Lung (tissue), 11 donors: ENCODE measurements at regions not wholly inside any gene's neighbourhood (a gene's known extent, or its start where the extent isn't known, plus 50 kb on each side); places are given as distances from the start of the nearest gene placed in this dataset.

ENCODE experiments used
- ATAC-seq: fragments of 200-7000 bp; cut with Tn5 transposase; one replicate; pipeline ENCODE4 v1.9.1; 2020; ENCODE audit warnings: moderate number of reproducible peaks; ENCODE audit not compliant: insufficient read depth, low FRiP score
- DNase-seq, 3 donors: peaks; one replicate each; pipeline ENCODE4 v3.0.0-alpha.2; 2013 to 2017
- H3K27ac ChIP-seq, 2 donors: one replicate each; pipeline ENCODE4 v1.5.1; 2013; ENCODE audit warnings: mild to moderate bottlenecking in 2 of 2, moderate library complexity in 2 of 2, control low read depth in 1 of 2, inconsistent platforms in 1 of 2, low read depth in 1 of 2, low read length in 1 of 2
- H3K27me3 ChIP-seq, 3 donors: one replicate each; pipeline ENCODE4 v1.5.1; 2013; ENCODE audit warnings: low read length in 2 of 3; ENCODE audit not compliant: control insufficient read depth in 3 of 3, insufficient read depth in 3 of 3
- H3K36me3 ChIP-seq, 4 donors: one replicate each; pipeline ENCODE4 v1.5.1; 2013; ENCODE audit warnings: low read length in 4 of 4, mild to moderate bottlenecking in 1 of 4, moderate library complexity in 1 of 4; ENCODE audit not compliant: control insufficient read depth in 4 of 4, insufficient read depth in 4 of 4
- H3K4me1 ChIP-seq, 5 donors: one replicate each; pipeline ENCODE4 v1.5.1; 2013; ENCODE audit warnings: low read length in 5 of 5, mild to moderate bottlenecking in 2 of 5, moderate library complexity in 1 of 5; ENCODE audit not compliant: control insufficient read depth in 5 of 5, insufficient read depth in 5 of 5
- H3K4me3 ChIP-seq: one replicate; pipeline ENCODE4 v1.5.1; 2013; ENCODE audit warnings: mild to moderate bottlenecking, control low read depth, moderate library complexity
- H3K9ac ChIP-seq, 2 donors: one replicate each; pipeline ENCODE4 v1.5.1; 2013; ENCODE audit warnings: low read length in 2 of 2, control low read depth in 1 of 2; ENCODE audit not compliant: insufficient read depth in 1 of 2
- H3K9me3 ChIP-seq, 4 donors: one replicate each; pipeline ENCODE4 v1.5.1; 2013; ENCODE audit warnings: low read length in 3 of 4, mild to moderate bottlenecking in 1 of 4, moderate library complexity in 1 of 4; ENCODE audit not compliant: control insufficient read depth in 4 of 4, insufficient read depth in 3 of 4
- CTCF ChIP-seq: IDR thresholded peaks from 2 replicates; pipeline ENCODE4 v1.5.1; 2012; ENCODE audit warnings: mild to moderate bottlenecking; ENCODE audit errors: control extremely low read depth, extremely low read depth
- WGBS, 2 donors: extraction: QIAGEN DNeasy Blood & Tissue Kit; methylation state at CpG; one replicate each; pipeline ENCODE4 v1.1.7; 2013; 5-methylcytosine and 5-hydroxymethylcytosine counted together
- donor health status: control.
- donor health status: control.
- donor health status: Bipolar disorder and iron deficiency.
- donor health status: healthy.
- donor health status: DM: yes; HTN: yes; CAD: no.

DNA sequence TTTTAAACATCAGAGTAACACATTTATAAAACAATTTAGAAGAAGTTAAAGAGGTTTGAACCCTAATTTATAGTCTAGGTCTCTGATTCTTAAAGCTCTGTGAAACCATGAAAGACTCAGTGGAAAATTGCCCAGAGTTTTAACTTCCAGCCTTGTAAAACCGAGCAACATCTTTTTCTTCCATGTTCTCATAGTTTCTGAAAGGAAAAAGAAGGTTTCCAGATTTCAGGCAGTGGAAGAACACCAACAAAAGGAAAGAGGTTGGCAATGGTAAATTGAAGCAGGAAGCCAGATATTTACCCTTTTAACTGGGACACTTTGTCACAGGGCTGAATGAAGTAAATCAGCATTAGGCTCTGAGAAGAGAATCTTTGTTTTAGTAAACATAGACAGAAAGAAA is 1999.3 kb downstream of the MAT2B start:
- peaks cover 0 to 6% (median 0%) of the 10 kb centered on the region in 5 donors for H3K4me1 ChIP-seq
- peaks cover 0 to 4% (median 1%) of the 10 kb centered on the region in 4 donors for H3K9me3 ChIP-seq
- no peaks in the 10 kb centered on the region for H3K27me3 ChIP-seq
- H3K9ac ChIP-seq, result no peak overlapping the region
- no peak for TF ChIP-seq CTCF
- no peak overlapping the region for H3K27ac ChIP-seq
- no peaks in the 10 kb centered on the region for H3K36me3 ChIP-seq
- no peak for DNase-seq
- ATAC-seq, result no peak
- no peak overlapping the region for H3K4me3 ChIP-seq
- WGBS, 2 donors, result 59 to 69% methylated on average over 1 of the region's 1 CpG

DNA sequence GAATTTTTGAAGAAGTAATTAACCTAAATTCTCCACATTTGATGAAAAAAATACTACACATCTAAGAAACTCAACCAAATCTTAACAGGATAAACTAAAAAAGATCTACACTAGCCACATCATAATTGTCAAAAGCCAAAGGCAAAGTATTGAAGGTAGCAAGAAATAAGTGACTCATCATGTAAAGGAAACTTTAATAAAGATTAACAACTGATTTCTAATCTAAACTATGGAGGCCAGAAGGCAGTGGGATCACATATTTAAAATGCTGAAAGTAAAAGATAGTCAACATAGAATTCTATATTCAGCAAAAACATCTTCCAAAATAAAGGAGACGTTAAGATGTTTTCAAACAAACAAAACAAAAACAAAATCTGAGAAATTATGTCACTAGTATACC is 2002.9 kb downstream of the MAT2B start:
- Histone ChIP-seq H3K9ac (no peak overlapping the region), H3K27me3 (no peaks in the 10 kb centered on the region), H3K4me1 (peaks cover 0 to 5% (median 0%) of the 10 kb centered on the region in 5 donors), H3K9me3 (peaks cover 0 to 4% (median 1%) of the 10 kb centered on the region in 4 donors), H3K4me3 (no peak overlapping the region), H3K36me3 (no peaks in the 10 kb centered on the region), H3K27ac (no peak overlapping the region)
- ATAC-seq (no peak), DNase-seq (no peak)
- 91 to 93% methylated on average over 1 of the region's 1 CpG for WGBS, 2 donors
- TF ChIP-seq CTCF, result no peak

GRCh38 chr5:165508861-165509260 is 2003.4 kb downstream of the MAT2B start:
- Histone ChIP-seq H3K36me3 (no peaks in the 10 kb centered on the region), H3K27me3 (no peaks in the 10 kb centered on the region), H3K4me1 (peaks cover 0 to 1% (median 0%) of the 10 kb centered on the region in 5 donors), H3K4me3 (no peak overlapping the region), H3K27ac (no peak overlapping the region), H3K9ac (no peak overlapping the region), H3K9me3 (peaks cover 0 to 4% (median 0%) of the 10 kb centered on the region in 4 donors)
- no peak for ATAC-seq
- TF ChIP-seq CTCF, result no peak
- DNase-seq, result no peak
